HL-60 (cell line): ENCODE measurements at regions not wholly inside any gene's neighbourhood (a gene's known extent, or its start where the extent isn't known, plus 50 kb on each side); places are given as distances from the start of the nearest gene placed in this dataset.

Experiments
- GABPA ChIP-seq: IDR thresholded peaks from 2 replicates; pipeline ENCODE4 v1.6.1; 2012; ENCODE audit warnings: low read depth
- POLR2AphosphoS5 ChIP-seq: IDR thresholded peaks from 2 replicates; pipeline ENCODE4 v1.6.1; 2012; ENCODE audit warnings: low read depth
- TF ChIP-seq, protein P1 (sequence below): IDR thresholded peaks from one replicate; pipeline ENCODE4 v1.5.1; 2011; ENCODE audit warnings: low read length, control low read depth, inconsistent platforms; ENCODE audit not compliant: insufficient read depth
- TF ChIP-seq, protein P2 (sequence below): IDR thresholded peaks from 2 replicates; pipeline ENCODE4 v1.6.1; 2012; ENCODE audit warnings: low read depth; ENCODE audit not compliant: insufficient replicate concordance

- TF ChIP-seq, protein P1, sequence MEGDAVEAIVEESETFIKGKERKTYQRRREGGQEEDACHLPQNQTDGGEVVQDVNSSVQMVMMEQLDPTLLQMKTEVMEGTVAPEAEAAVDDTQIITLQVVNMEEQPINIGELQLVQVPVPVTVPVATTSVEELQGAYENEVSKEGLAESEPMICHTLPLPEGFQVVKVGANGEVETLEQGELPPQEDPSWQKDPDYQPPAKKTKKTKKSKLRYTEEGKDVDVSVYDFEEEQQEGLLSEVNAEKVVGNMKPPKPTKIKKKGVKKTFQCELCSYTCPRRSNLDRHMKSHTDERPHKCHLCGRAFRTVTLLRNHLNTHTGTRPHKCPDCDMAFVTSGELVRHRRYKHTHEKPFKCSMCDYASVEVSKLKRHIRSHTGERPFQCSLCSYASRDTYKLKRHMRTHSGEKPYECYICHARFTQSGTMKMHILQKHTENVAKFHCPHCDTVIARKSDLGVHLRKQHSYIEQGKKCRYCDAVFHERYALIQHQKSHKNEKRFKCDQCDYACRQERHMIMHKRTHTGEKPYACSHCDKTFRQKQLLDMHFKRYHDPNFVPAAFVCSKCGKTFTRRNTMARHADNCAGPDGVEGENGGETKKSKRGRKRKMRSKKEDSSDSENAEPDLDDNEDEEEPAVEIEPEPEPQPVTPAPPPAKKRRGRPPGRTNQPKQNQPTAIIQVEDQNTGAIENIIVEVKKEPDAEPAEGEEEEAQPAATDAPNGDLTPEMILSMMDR: no peak
- TF ChIP-seq POLR2AphosphoS5: no peak
- TF ChIP-seq, protein P2, sequence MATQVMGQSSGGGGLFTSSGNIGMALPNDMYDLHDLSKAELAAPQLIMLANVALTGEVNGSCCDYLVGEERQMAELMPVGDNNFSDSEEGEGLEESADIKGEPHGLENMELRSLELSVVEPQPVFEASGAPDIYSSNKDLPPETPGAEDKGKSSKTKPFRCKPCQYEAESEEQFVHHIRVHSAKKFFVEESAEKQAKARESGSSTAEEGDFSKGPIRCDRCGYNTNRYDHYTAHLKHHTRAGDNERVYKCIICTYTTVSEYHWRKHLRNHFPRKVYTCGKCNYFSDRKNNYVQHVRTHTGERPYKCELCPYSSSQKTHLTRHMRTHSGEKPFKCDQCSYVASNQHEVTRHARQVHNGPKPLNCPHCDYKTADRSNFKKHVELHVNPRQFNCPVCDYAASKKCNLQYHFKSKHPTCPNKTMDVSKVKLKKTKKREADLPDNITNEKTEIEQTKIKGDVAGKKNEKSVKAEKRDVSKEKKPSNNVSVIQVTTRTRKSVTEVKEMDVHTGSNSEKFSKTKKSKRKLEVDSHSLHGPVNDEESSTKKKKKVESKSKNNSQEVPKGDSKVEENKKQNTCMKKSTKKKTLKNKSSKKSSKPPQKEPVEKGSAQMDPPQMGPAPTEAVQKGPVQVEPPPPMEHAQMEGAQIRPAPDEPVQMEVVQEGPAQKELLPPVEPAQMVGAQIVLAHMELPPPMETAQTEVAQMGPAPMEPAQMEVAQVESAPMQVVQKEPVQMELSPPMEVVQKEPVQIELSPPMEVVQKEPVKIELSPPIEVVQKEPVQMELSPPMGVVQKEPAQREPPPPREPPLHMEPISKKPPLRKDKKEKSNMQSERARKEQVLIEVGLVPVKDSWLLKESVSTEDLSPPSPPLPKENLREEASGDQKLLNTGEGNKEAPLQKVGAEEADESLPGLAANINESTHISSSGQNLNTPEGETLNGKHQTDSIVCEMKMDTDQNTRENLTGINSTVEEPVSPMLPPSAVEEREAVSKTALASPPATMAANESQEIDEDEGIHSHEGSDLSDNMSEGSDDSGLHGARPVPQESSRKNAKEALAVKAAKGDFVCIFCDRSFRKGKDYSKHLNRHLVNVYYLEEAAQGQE: no peak
- no peak for TF ChIP-seq GABPA
These were observed 832.1 kb downstream of the TUSC7 start for GRCh38 chr3:117541721-117542120.
